Fibroblast of lung (primary cell): ENCODE measurements at regions not wholly inside any gene's neighbourhood (a gene's known extent, or its start where the extent isn't known, plus 50 kb on each side); places are given as distances from the start of the nearest gene placed in this dataset.
"Not testable (repeated sequence)": the region's sequence is repeated elsewhere in the genome, so short reads cannot be mapped to it uniquely, and the experiment has no call there.

ENCODE experiments used
- DNase-seq, 2 donors: peaks; one replicate each; pipeline versions ENCODE4 v3.0.0 to v3.0.0-alpha.2; 2010; ENCODE audit warnings: low read depth in 2 of 2
- H2AFZ ChIP-seq: 2 replicates; pipeline ENCODE4 v1.5.1; 2012; ENCODE audit warnings: low read length, control low read depth, inconsistent platforms
- H3K27ac ChIP-seq: 2 replicates; pipeline ENCODE4 v1.5.1; 2011; ENCODE audit warnings: low read length, control low read depth; ENCODE audit not compliant: insufficient read depth
- H3K27me3 ChIP-seq: 2 replicates; pipeline ENCODE4 v1.5.1; 2011; ENCODE audit warnings: mild to moderate bottlenecking, low read length; ENCODE audit not compliant: control insufficient read depth, insufficient read depth
- H3K36me3 ChIP-seq: 2 replicates; pipeline ENCODE4 v1.5.1; 2011; ENCODE audit warnings: low read length; ENCODE audit not compliant: control insufficient read depth, insufficient read depth
- H3K4me1 ChIP-seq: 2 replicates; pipeline ENCODE4 v1.5.1; 2011; ENCODE audit warnings: low read length; ENCODE audit not compliant: control insufficient read depth, insufficient read depth; ENCODE audit errors: extremely low read depth
- H3K4me2 ChIP-seq: 2 replicates; pipeline ENCODE4 v1.5.1; 2011; ENCODE audit warnings: low read length, control low read depth; ENCODE audit not compliant: insufficient read depth; ENCODE audit errors: extremely low read depth
- H3K4me3 ChIP-seq, 4 experiments: fragments of 200-600 bp in 1 of 4; sonication (generic) in 1 of 4; replicated peaks in 1 of 4; 2 replicates each; pipeline ENCODE4 v1.5.1; 2011 to 2016; ENCODE audit warnings: low read length in 4 of 4, low read depth in 3 of 4, mild to moderate bottlenecking in 3 of 4, control low read depth in 2 of 4, inconsistent platforms in 1 of 4, mixed read lengths in 1 of 4; ENCODE audit not compliant: insufficient read depth in 1 of 4; ENCODE audit errors: control extremely low read depth in 1 of 4
- H3K79me2 ChIP-seq: 2 replicates; pipeline ENCODE4 v1.5.1; 2012; ENCODE audit warnings: mild to moderate bottlenecking, low read length, inconsistent platforms; ENCODE audit not compliant: control insufficient read depth, insufficient read depth
- H3K9ac ChIP-seq: 2 replicates; pipeline ENCODE4 v1.5.1; 2011; ENCODE audit warnings: mild to moderate bottlenecking, low read length, control low read depth; ENCODE audit not compliant: insufficient read depth
- H3K9me3 ChIP-seq: 2 replicates; pipeline ENCODE4 v1.5.1; 2012; ENCODE audit warnings: low read depth, low read length; ENCODE audit not compliant: control insufficient read depth, insufficient read depth
- H4K20me1 ChIP-seq: 2 replicates; pipeline ENCODE4 v1.5.1; 2011; ENCODE audit warnings: low read length; ENCODE audit not compliant: control insufficient read depth, insufficient read depth; ENCODE audit errors: extremely low read depth
- EZH2 ChIP-seq: IDR thresholded peaks from 2 replicates; pipeline ENCODE4 v1.5.1; 2012; ENCODE audit warnings: low read length, control low read depth, mild to moderate bottlenecking; ENCODE audit errors: missing control alignments
- TF ChIP-seq, protein P1 (sequence below), 2 donors: IDR thresholded peaks in 1 of 2; conservative IDR thresholded peaks in 1 of 2; 1 replicate in 1 of 2; 2 replicates in 1 of 2; pipeline ENCODE4 v1.5.1; 2011 to 2012; ENCODE audit warnings: low read length in 2 of 2, control low read depth in 1 of 2, inconsistent platforms in 1 of 2, low read depth in 1 of 2, mild to moderate bottlenecking in 1 of 2

DNA sequence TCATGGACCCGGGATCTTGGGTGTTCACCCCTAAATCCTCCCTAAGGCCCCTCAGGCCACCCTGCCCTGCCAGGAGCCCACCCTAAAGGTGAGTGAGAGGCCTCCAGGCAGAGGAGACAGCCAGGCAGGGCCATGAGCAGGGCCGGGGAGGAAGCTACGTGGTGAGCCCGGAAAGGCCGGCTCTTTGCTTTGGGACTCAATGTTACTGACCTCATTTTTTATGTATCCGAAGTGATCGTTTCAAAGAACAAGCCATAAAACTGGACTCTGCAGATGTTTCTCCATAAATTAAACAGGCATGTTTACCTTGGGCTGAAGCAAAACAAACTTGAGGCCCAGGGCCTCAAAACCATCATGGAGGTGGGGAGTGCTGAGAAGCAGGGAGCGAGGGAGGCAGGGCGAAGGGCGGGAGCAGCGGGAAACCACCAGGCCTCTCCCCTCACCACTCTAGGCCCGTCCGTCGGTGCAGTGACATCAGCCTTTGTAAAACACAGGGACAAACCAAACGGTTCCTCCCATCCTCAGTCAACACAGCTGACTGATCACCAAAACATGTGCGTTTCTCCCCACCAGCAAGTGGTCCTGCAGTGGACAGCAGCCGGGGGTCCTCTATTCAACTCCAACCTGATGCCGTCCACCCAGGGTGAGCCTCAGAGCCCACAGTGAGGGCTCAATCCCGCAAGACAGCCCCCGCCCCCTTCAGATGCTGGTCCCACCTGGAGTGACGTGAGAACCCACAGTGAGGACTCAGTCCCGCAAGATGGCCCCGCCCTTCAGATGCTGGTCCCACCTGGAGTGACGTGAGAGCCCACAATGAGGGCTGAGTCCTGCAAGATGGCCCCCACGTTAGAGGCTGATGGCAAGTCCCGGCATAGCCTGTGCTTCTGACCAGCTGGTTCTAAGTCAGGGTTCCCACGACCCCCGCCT lies 102.9 kb upstream of the LRPAP1 start:
- Histone ChIP-seq H3K79me2 (no peaks in the 10 kb centered on the region), H3K36me3 (no peaks in the 10 kb centered on the region), H3K4me3 (no peak overlapping the region), H4K20me1 (no peaks in the 10 kb centered on the region), H3K4me1 (no peaks in the 10 kb centered on the region), H2AFZ (no peak overlapping the region), H3K27me3 (no peaks in the 10 kb centered on the region), H3K4me2 (no peak overlapping the region), H3K9me3 (no peaks in the 10 kb centered on the region), H3K9ac (no peak overlapping the region), H3K27ac (no peak overlapping the region)
- TF ChIP-seq EZH2: no peak
- TF ChIP-seq, protein P1, sequence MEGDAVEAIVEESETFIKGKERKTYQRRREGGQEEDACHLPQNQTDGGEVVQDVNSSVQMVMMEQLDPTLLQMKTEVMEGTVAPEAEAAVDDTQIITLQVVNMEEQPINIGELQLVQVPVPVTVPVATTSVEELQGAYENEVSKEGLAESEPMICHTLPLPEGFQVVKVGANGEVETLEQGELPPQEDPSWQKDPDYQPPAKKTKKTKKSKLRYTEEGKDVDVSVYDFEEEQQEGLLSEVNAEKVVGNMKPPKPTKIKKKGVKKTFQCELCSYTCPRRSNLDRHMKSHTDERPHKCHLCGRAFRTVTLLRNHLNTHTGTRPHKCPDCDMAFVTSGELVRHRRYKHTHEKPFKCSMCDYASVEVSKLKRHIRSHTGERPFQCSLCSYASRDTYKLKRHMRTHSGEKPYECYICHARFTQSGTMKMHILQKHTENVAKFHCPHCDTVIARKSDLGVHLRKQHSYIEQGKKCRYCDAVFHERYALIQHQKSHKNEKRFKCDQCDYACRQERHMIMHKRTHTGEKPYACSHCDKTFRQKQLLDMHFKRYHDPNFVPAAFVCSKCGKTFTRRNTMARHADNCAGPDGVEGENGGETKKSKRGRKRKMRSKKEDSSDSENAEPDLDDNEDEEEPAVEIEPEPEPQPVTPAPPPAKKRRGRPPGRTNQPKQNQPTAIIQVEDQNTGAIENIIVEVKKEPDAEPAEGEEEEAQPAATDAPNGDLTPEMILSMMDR (conservative IDR thresholded peaks at IDR 0.05 in 1 of 2, IDR thresholded peaks at IDR 0.05 in 1 of 2; ENCODE audit: low read depth in 1 of 2, low read length in 2 of 2): no peak
- DNase-seq: no peak

DNA sequence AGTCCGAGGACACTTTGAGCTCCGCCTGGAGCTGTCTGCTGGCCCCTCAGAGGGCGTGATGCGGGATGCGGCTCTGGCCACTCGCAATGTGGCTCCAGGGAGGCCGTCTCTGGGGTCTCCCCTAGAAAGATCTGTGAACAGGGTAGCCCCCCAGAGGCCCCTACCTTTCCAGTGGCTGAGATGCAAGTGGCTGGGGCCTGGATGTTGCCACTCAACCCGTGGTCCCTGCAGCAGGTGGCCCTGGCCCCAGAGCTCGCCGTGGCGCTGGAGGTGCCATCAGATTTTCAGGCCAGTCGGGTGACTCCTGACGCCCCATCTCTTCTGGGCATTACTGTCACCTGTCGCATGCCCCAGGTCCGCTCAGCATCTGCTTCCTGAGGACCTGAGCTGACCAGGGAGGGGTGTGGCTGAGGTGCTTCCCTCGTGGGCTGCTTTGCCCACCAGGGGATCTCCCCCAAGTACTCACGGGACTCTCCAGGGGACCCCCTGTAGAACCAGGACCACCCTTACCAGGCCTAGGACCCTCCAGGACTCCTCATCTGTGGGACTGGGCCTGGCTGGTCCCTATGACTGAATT lies 102.1 kb upstream of the LRPAP1 start:
- H3K4me2 ChIP-seq: no peak overlapping the region
- H2AFZ ChIP-seq: no peak overlapping the region
- H4K20me1 ChIP-seq: no peaks in the 10 kb centered on the region
- H3K9me3 ChIP-seq: no peaks in the 10 kb centered on the region
- H3K27me3 ChIP-seq: no peaks in the 10 kb centered on the region
- no peak overlapping the region for H3K9ac ChIP-seq
- H3K4me3 ChIP-seq: no peak overlapping the region
- TF ChIP-seq EZH2: no peak
- TF ChIP-seq, protein P1 (conservative IDR thresholded peaks at IDR 0.05 in 1 of 2, IDR thresholded peaks at IDR 0.05 in 1 of 2; ENCODE audit: low read depth in 1 of 2, low read length in 2 of 2): no peak
- no peaks in the 10 kb centered on the region for H3K4me1 ChIP-seq
- H3K36me3 ChIP-seq: no peaks in the 10 kb centered on the region
- H3K79me2 ChIP-seq: no peaks in the 10 kb centered on the region
- DNase-seq: no peak
- no peak overlapping the region for H3K27ac ChIP-seq

DNA sequence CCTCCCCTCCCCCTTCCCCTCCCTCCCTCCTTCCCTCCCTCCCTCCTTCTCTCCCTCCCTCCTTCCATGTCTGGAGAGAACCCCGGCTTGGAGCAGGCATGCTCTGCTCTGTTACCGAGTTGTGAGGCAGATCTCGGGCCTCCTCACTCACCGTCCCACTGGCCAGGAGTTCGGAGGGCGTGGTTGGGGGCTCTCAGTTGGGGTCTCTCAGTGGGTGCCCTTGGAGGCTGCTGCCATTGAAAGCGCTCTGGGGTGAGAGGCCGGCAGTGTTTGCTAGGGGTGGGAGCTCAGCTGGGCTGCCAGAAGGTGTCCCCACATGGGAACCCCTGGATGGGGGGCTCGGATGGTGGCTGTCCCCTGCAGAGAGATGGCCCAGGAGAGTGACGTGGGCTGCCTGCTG lies 101.1 kb upstream of the LRPAP1 start:
- H3K79me2 ChIP-seq, H4K20me1 ChIP-seq, H3K27me3 ChIP-seq, H3K4me2 ChIP-seq, H3K4me1 ChIP-seq, H3K4me3 ChIP-seq, H2AFZ ChIP-seq, H3K36me3 ChIP-seq, H3K9ac ChIP-seq, DNase-seq, H3K9me3 ChIP-seq, H3K27ac ChIP-seq: not testable (repeated sequence)

DNA sequence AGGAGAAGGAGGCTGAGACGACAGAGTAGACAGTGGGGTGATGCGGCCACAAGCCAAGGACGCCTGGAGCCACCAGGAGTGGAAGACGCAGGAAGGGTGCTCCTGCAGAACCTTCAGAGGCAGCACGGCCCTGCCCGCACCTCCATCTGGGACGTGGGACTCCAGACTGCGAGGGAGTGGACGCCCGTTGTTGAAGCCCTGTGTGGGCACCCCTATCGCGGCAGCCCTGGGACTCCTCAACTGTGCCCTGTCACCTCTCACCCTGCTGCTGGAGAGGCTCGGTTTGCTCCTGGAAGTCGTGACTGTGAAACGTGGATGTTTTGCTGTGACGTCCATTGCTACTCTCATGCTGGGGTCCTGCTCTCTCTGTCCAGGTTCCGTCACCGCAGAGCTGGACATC lies 100.6 kb upstream of the LRPAP1 start:
- H3K27ac ChIP-seq, H4K20me1 ChIP-seq, H3K4me3 ChIP-seq, H3K27me3 ChIP-seq, H3K36me3 ChIP-seq, DNase-seq, H3K4me2 ChIP-seq, H2AFZ ChIP-seq, H3K9ac ChIP-seq, H3K9me3 ChIP-seq, H3K79me2 ChIP-seq, H3K4me1 ChIP-seq: not testable (repeated sequence)

DNA sequence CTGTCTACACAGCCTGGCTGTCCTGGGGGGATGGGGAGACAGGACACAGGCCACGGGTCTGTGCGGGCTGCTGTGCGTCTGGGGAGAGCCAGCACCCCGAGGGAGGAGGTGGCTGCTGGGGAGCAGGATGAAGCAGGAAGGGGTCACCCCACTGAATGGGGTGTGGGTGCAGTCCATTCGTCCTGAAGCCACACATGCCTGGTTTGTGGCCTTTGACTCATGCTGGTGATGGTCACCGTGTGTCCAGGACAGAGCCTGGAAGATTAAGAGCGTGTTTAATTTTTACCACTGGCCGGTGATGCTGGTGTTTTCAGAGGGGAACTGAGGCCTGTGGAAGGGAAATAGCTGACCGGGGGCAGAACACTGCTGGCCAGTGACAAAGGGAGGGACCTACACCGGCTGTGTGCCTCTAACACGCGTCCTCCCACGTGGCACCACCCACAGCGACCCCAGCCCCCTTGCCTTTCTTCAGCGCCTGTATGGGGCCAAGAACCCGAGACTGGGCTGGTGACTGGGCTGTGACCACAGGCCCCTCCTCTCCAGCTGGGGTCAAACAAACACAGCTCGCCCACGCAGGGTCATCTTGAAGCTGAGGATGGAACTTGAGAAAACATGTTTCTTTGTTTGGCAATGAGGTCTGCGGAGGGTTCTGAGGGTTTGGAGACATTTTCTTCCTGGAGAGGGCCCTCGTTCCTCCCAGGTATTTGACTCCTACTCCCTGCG lies 99.5 kb upstream of the LRPAP1 start:
- DNase-seq, H3K79me2 ChIP-seq, H3K9me3 ChIP-seq, H4K20me1 ChIP-seq, H3K36me3 ChIP-seq, H3K27ac ChIP-seq, H3K4me3 ChIP-seq, H3K9ac ChIP-seq, H2AFZ ChIP-seq, H3K4me1 ChIP-seq, H3K4me2 ChIP-seq, H3K27me3 ChIP-seq: not testable (repeated sequence)
